Stomach (tissue), 8 donors: ENCODE measurements at regions not wholly inside any gene's neighbourhood (a gene's known extent, or its start where the extent isn't known, plus 50 kb on each side); places are given as distances from the start of the nearest gene placed in this dataset.

Experiments used
- DNase-seq, 2 donors: peaks; one replicate each; pipeline versions ENCODE4 v3.0.0 to v3.0.0-alpha.2; 2013 to 2019
- H3K27ac ChIP-seq, 5 donors: fragments of 200-600 bp in 4 of 5; sonication (generic) in 4 of 5; one replicate each; pipeline ENCODE4 v1.5.1; 2013 to 2019; ENCODE audit warnings: mild to moderate bottlenecking in 1 of 5, moderate library complexity in 1 of 5
- H3K27me3 ChIP-seq, 3 donors: fragments of 200-600 bp; sonication (generic); one replicate each; pipeline ENCODE4 v1.5.1; 2017 to 2019; ENCODE audit warnings: mixed run types in 1 of 3
- H3K36me3 ChIP-seq, 4 donors: fragments of 200-600 bp; sonication (generic); 1 replicate in 3 of 4; 2 replicates in 1 of 4; pipeline ENCODE4 v1.5.1; 2016 to 2019
- H3K4me1 ChIP-seq, 4 donors: fragments of 200-600 bp; sonication (generic); one replicate each; pipeline ENCODE4 v1.5.1; 2016 to 2019
- H3K4me3 ChIP-seq, 4 donors: fragments of 200-600 bp; sonication (generic) in 3 of 4; one replicate each; pipeline ENCODE4 v1.5.1; 2016 to 2019; ENCODE audit warnings: mild to moderate bottlenecking in 1 of 4
- H3K9me3 ChIP-seq, 4 donors: fragments of 200-600 bp; sonication (generic); one replicate each; pipeline ENCODE4 v1.5.1; 2016 to 2019
- EP300 ChIP-seq: sonication (generic); formaldehyde crosslinking; IDR thresholded peaks from one replicate; pipeline ENCODE4 v1.6.1; 2017; ENCODE audit warnings: antibody characterized with exemption
- POLR2A ChIP-seq, 4 donors: fragments of 450-650 bp; IDR thresholded peaks; one replicate each; pipeline ENCODE4 v1.6.1; 2016; ENCODE audit warnings: antibody characterized with exemption in 4 of 4, control low read depth in 2 of 4, mild to moderate bottlenecking in 1 of 4, moderate library complexity in 1 of 4
- POLR2AphosphoS5 ChIP-seq, 3 donors: sonication (generic); formaldehyde crosslinking; IDR thresholded peaks; one replicate each; pipeline ENCODE4 v1.6.1; 2016; ENCODE audit warnings: antibody characterized with exemption in 3 of 3
- WGBS, 5 donors: extraction: QIAGEN DNeasy Blood & Tissue Kit in 3 of 5; methylation state at CpG; one replicate each; pipeline versions ENCODE4 v1.1.5 to v1.1.7; 2013 to 2018; 5-methylcytosine and 5-hydroxymethylcytosine counted together
- intact Hi-C: fragments of 100-400 bp; cut with DNase I; formaldehyde crosslinking; loops from one replicate; pipeline ENCODE4 v1.15.1; 2023; ENCODE audit warnings: low total_unique reads
- TF ChIP-seq, protein P1 (sequence below), 7 experiments: fragments of 450-650 bp in 4 of 7; fragments of 200-600 bp in 3 of 7; sonication (generic) in 3 of 7; IDR thresholded peaks; one replicate each; pipeline ENCODE4 v1.5.1; 2016 to 2019; ENCODE audit warnings: antibody characterized with exemption in 7 of 7, control low read depth in 2 of 7, mild to moderate bottlenecking in 1 of 7
- donor health status: healthy with polysubstance abuse.
- donor health status: Bipolar disorder and iron deficiency.
- donor health status: healthy.

DNA sequence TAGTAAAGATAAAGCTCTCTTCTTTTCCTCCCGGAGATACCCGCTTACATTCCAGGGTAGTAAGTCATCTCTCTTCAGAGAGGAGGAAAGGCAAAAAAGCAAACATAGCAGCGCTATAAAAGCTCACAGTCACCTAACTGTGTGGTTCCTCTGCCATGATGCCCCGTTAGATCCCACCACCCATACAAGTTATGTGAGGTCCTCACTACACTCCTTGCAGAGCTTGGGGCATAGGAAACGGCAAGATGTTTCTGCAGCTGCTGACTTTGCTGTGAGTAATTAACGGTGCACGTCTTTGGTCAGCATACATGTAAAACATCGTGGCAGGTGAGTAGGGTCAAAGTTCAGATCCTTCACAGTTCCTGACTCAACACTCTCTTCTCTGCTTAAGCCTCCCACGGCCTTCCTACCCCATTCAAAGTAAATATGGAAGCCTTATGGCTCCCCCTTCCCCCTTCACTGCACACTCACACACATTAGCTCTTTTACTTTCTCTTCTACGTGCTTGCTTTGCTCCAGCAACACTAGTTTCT, 218.9 kb downstream of the DIRAS2 start:
- intact Hi-C loops = no loop called here
- Histone ChIP-seq H3K4me3 (no peak overlapping the region), H3K27ac (no peak overlapping the region), H3K36me3 (no peaks in the 10 kb centered on the region), H3K4me1 (no peaks in the 10 kb centered on the region), H3K9me3 (no peaks in the 10 kb centered on the region), H3K27me3 (no peaks in the 10 kb centered on the region)
- TF ChIP-seq EP300 = no peak
- TF ChIP-seq POLR2A (IDR thresholded peaks at IDR 0.05) = no peak
- TF ChIP-seq, protein P1, sequence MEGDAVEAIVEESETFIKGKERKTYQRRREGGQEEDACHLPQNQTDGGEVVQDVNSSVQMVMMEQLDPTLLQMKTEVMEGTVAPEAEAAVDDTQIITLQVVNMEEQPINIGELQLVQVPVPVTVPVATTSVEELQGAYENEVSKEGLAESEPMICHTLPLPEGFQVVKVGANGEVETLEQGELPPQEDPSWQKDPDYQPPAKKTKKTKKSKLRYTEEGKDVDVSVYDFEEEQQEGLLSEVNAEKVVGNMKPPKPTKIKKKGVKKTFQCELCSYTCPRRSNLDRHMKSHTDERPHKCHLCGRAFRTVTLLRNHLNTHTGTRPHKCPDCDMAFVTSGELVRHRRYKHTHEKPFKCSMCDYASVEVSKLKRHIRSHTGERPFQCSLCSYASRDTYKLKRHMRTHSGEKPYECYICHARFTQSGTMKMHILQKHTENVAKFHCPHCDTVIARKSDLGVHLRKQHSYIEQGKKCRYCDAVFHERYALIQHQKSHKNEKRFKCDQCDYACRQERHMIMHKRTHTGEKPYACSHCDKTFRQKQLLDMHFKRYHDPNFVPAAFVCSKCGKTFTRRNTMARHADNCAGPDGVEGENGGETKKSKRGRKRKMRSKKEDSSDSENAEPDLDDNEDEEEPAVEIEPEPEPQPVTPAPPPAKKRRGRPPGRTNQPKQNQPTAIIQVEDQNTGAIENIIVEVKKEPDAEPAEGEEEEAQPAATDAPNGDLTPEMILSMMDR (IDR thresholded peaks at IDR 0.05) = no peak
- no peak for TF ChIP-seq POLR2AphosphoS5 (IDR thresholded peaks at IDR 0.05)
- 50 to 65% (median 59%) methylated on average over 10 of the region's 10 CpGs for WGBS, 5 donors
- no peak for DNase-seq

GRCh38 chr9:90428517-90428916, 214.1 kb downstream of the DIRAS2 start:
- no peak for TF ChIP-seq POLR2AphosphoS5 (IDR thresholded peaks at IDR 0.05)
- no peak for TF ChIP-seq POLR2A (IDR thresholded peaks at IDR 0.05)
- TF ChIP-seq EP300 = no peak
- TF ChIP-seq, protein P1 (IDR thresholded peaks at IDR 0.05) = no peak
- Histone ChIP-seq H3K9me3 (no peaks in the 10 kb centered on the region), H3K4me3 (no peak overlapping the region), H3K27ac (no peak overlapping the region), H3K36me3 (no peaks in the 10 kb centered on the region), H3K4me1 (peaks cover 0 to 9% (median 3%) of the 10 kb centered on the region in 4 donors), H3K27me3 (peaks cover 0 to under 1% (median 0%) of the 10 kb centered on the region in 3 donors)
- WGBS, 5 donors = 82 to 90% (median 87%) methylated on average over 10 of the region's 10 CpGs
- intact Hi-C loops = no loop called here
- no peak for DNase-seq

DNA sequence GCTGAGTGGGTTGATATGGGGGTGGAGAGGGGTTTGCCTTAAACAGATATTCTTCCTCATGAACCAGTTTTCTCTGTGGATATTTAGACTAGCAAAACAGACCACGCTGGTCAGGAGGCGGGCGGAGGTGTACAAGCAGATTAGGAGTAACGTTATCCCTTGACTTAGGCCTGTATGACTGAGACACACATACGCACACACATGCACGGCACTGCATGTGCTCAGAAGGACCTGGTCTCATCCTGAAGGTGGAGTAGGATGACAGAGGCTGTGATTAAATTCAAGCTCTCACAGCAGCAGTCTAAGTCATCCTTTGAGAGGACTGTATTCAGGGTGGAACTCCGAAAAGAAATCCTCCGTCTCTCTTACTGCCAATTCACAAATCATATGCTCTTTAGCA, 209.7 kb downstream of the DIRAS2 start:
- no peak overlapping the region for H3K4me3 ChIP-seq

DNA sequence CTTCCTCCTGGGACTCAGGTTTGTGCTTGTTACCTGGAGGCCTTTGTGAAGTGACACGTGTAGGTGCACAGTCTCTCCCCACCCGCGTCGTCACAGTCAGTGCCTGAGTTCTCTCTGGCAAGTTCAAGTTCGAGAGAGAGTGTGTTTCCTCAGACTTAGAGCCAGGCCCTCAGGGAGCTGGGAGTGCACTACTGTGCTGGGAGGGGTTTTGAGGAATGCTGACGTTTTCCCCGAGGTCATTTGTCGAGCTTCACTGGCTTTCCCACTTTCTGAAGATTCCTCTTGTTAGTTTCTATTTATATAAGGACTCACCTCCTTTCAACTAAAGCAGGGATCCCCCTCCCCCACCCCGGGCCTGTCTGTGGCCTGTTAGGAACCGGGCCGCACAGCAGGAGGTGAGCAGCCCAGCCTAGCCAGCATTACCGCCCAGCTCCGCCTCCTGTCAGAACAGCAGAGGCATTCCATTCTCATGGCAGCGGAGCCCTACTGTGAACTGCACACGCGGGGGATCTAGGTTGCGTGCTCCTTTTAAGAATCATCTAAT, 209.2 kb downstream of the DIRAS2 start:
- 12 to 21% (median 16%) methylated on average over 17 of the region's 17 CpGs for WGBS, 5 donors
- peak; percentile 31 to 77 for DNase-seq
- Histone ChIP-seq H3K9me3 (no peaks in the 10 kb centered on the region), H3K36me3 (no peaks in the 10 kb centered on the region), H3K27me3 (peaks cover 0 to 9% (median 0%) of the 10 kb centered on the region in 3 donors), H3K4me1 (peaks cover 0 to 11% (median 5%) of the 10 kb centered on the region in 4 donors), H3K4me3 (peak overlapping the region in 1 of 4 donors; percentile 10), H3K27ac (no peak overlapping the region)
- TF ChIP-seq POLR2AphosphoS5 (IDR thresholded peaks at IDR 0.05) = no peak
- TF ChIP-seq, protein P1 (IDR thresholded peaks at IDR 0.05) = no peak
- TF ChIP-seq POLR2A (IDR thresholded peaks at IDR 0.05) = no peak
- no peak for TF ChIP-seq EP300
- intact Hi-C loops = no loop called here

More for the DNA sequence above, 209.7 kb downstream of the DIRAS2 start:
- Histone ChIP-seq H3K36me3 (no peaks in the 10 kb centered on the region), H3K9me3 (no peaks in the 10 kb centered on the region), H3K27me3 (peaks cover 0 to 9% (median 0%) of the 10 kb centered on the region in 3 donors), H3K4me1 (peaks cover 0 to 11% (median 5%) of the 10 kb centered on the region in 4 donors), H3K27ac (no peak overlapping the region)
- peak in 1 of 2 donors; percentile 12 for DNase-seq
- TF ChIP-seq POLR2AphosphoS5 (IDR thresholded peaks at IDR 0.05) (no peak), POLR2A (IDR thresholded peaks at IDR 0.05) (no peak), EP300 (no peak)
- TF ChIP-seq, protein P1 (IDR thresholded peaks at IDR 0.05) = no peak
- 57 to 70% (median 59%) methylated on average over 8 of the region's 8 CpGs for WGBS, 5 donors
- intact Hi-C loops = no loop called here
